Heart right ventricle (tissue), 16 donors: ENCODE measurements at regions not wholly inside any gene's neighbourhood (a gene's known extent, or its start where the extent isn't known, plus 50 kb on each side); places are given as distances from the start of the nearest gene placed in this dataset.

ENCODE experiments used
- ATAC-seq, 8 donors: fragments of 200-7000 bp; cut with Tn5 transposase; one replicate each; pipeline ENCODE4 v1.9.1; 2020; ENCODE audit warnings: mild to moderate bottlenecking in 8 of 8, moderate library complexity in 8 of 8, moderate number of reproducible peaks in 1 of 8
- DNase-seq, 2 donors: peaks; one replicate each; pipeline ENCODE4 v3.0.0-alpha.2; 2020
- H3K27ac ChIP-seq, 10 donors: fragments of 200-600 bp; sonication (generic) in 2 of 10; one replicate each; pipeline versions ENCODE4 v1.5.0 to v1.8.0; 2020 to 2022; ENCODE audit warnings: mild to moderate bottlenecking in 3 of 10
- H3K27me3 ChIP-seq, 7 donors: fragments of 200-600 bp; one replicate each; pipeline ENCODE4 v1.8.0; 2021 to 2022; ENCODE audit warnings: mild to moderate bottlenecking in 2 of 7
- H3K36me3 ChIP-seq, 9 donors: fragments of 200-600 bp; sonication (generic) in 1 of 9; one replicate each; pipeline versions ENCODE4 v1.5.0 to v1.8.0; 2020 to 2022; ENCODE audit warnings: mild to moderate bottlenecking in 2 of 9
- H3K4me1 ChIP-seq, 9 donors: fragments of 200-600 bp; sonication (generic) in 1 of 9; one replicate each; pipeline versions ENCODE4 v1.5.0 to v1.8.0; 2020 to 2022; ENCODE audit warnings: mild to moderate bottlenecking in 4 of 9
- H3K4me3 ChIP-seq, 10 donors: fragments of 200-600 bp; sonication (generic) in 2 of 10; one replicate each; pipeline versions ENCODE4 v1.5.0 to v1.8.0; 2020 to 2022; ENCODE audit warnings: mild to moderate bottlenecking in 7 of 10, moderate library complexity in 2 of 10
- H3K9me3 ChIP-seq, 11 donors: fragments of 200-600 bp in 10 of 11; sonication (generic) in 2 of 11; one replicate each; pipeline versions ENCODE4 v1.5.0 to v1.8.0; 2013 to 2022; ENCODE audit warnings: mild to moderate bottlenecking in 2 of 11, control low read depth in 1 of 11, moderate library complexity in 1 of 11
- CTCF ChIP-seq, 9 donors: fragments of 200-600 bp; sonication (generic) in 2 of 9; IDR thresholded peaks; one replicate each; pipeline versions ENCODE4 v1.5.0 to v1.8.0; 2021 to 2022; ENCODE audit warnings: antibody characterized with exemption in 9 of 9, mild to moderate bottlenecking in 5 of 9, moderate library complexity in 1 of 9
- WGBS, 2 donors: extraction: QIAGEN DNeasy Blood & Tissue Kit; methylation state at CpG; one replicate each; pipeline ENCODE4 v1.1.7; 2013; ENCODE audit warnings: inconsistent platforms in 1 of 2; 5-methylcytosine and 5-hydroxymethylcytosine counted together
- intact Hi-C, 10 donors: fragments of 100-400 bp; cut with DNase I; formaldehyde crosslinking; loops; one replicate each; pipeline versions ENCODE4 v1.11.1 to v1.14.2; 2022
- donor health status: Arrhythmogenic right ventricular cardiomyopathy.
- donor health status: ischemic (EF 13 %, LVEDD 7.1; RV severe dilation, severe dysfunction).
- donor health status: healthy with polysubstance abuse.
- donor health status: DM: no; HTN: yes; CAD: no.
- donor health status: DM: no; HTN: no; CAD: no.
- donor health status: ischemic (EF 25% LVEDD 6.9; RV normal size, moderate dysfunction).
- donor health status: ischemic (EF 25% LVEDD 5.7; RV mildly dilated, moderate dysfunction).
- donor health status: healthy.
- donor health status: DM: yes; HTN: yes; CAD: no.
- donor health status: Ischemic cardiomyopathy.
- donor health status: ischemic (EF 35%, LVEDD 5.7; RV mildly dilated, moderate dysfunction).
- donor health status: nonischemic (EF 11% LVEDD 7.7; RV severe dilation, severe dysfunction).
- donor health status: DM: yes; HTN: yes; CAD: no.
- donor health status: PGD.
- donor health status: ischemic (EF 29% LVEDD 5.4; RV normal size, mild dysfunction).
- donor health status: nonischemic (EF 23%, LVEDD 6.1; RV moderate dilation, normal function).

DNA sequence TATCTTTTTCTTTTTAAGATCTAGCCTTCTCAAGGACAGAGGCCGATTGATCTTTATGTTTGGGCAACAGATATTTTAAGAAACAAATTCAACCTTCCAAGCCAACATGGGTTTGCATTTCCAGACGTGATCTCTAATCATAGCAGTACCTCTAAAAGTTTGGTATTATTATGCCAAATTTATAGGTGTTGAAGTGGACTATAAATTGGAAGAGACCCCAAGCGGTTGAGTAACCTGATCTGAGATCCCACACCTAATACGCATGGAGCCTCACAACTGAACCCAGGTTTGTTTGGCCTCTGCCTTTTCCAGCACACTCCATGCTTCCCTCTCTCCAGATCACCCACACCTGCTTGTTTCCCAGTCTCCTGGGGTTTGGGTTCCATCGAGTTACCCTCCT is 116.5 kb downstream of the DDX1 start:
- DNase-seq = no peak
- WGBS, 2 donors = 91 to 94% methylated on average over 5 of the region's 5 CpGs
- no peak overlapping the region for H3K4me3 ChIP-seq
- no peaks in the 10 kb centered on the region for H3K36me3 ChIP-seq
- ATAC-seq = no peak
- H3K9me3 ChIP-seq = no peaks in the 10 kb centered on the region
- TF ChIP-seq CTCF (IDR thresholded peaks at IDR 0.05) = no peak
- H3K27me3 ChIP-seq = no peaks in the 10 kb centered on the region
- H3K4me1 ChIP-seq = peaks cover 0 to 45% (median 29%) of the 10 kb centered on the region in 9 donors
- intact Hi-C loops = loop anchor here in 1 of 10 donors (5.0 kb wide), 1 partner anchor 61 kb away; no protein-coding TSS in a partner anchor
- H3K27ac ChIP-seq = peak overlapping the region in 6 of 10 donors; percentile 49 to 86 (median 74)

DNA sequence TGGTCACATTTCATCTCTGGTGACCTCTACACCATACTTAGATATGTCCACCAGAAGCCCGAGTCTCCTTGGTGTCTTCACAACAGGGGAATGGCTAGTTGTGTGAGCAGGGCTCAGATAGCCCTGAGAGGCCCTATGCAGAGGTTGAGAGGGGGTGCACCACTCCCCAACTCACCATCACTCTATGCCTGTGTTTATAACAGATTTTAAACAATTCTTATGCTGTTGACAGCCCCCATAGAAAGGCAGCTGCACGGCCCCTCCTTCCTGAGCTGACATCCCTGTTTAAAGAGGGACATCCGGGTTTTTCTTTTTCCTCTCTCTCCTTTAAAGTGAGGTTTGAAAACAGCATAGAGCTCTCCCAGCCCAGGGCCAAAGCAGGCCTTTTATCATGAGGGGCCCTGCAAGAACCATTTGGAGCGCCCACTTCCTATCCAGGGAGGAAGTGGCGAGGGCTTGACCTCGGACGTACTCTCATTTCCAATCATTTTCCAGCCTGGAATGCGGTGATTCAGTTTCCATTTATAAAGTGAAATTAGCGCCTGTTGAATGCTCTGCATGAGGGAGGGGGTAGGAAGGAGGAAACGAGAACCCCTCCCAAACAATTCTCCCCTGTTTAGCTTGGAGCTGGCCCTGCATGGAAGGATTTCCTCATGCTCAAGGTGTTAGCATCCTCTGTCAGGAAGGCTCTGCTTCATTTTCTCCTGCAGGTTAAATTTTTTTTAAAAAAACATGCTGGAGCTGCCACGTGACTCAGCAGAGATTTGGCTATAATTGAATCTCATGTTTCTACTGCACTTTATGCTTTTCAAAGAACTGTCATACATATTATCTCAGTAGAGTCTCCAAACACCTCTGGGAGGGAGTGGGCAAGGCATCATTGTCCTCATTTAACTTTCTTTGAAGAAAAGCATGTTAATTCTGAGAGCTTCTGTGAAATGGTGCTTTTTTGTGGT is 117.5 kb downstream of the DDX1 start:
- TF ChIP-seq CTCF (IDR thresholded peaks at IDR 0.05) = no peak
- H3K4me3 ChIP-seq = no peak overlapping the region
- ATAC-seq = peak; percentile 44 to 80 (median 74)
- H3K36me3 ChIP-seq = no peaks in the 10 kb centered on the region
- H3K9me3 ChIP-seq = no peaks in the 10 kb centered on the region
- peaks cover 0 to 35% (median 19%) of the 10 kb centered on the region in 9 donors for H3K4me1 ChIP-seq
- peak overlapping the region in 8 of 10 donors; percentile 46 to 86 (median 64) for H3K27ac ChIP-seq
- intact Hi-C loops = loop anchor here in 1 of 10 donors (5.0 kb wide), 1 partner anchor 62 kb away; no protein-coding TSS in a partner anchor
- no peaks in the 10 kb centered on the region for H3K27me3 ChIP-seq
- WGBS, 2 donors = 47 to 54% methylated on average over 11 of the region's 11 CpGs
- DNase-seq = peak in 1 of 2 donors; percentile 40

DNA sequence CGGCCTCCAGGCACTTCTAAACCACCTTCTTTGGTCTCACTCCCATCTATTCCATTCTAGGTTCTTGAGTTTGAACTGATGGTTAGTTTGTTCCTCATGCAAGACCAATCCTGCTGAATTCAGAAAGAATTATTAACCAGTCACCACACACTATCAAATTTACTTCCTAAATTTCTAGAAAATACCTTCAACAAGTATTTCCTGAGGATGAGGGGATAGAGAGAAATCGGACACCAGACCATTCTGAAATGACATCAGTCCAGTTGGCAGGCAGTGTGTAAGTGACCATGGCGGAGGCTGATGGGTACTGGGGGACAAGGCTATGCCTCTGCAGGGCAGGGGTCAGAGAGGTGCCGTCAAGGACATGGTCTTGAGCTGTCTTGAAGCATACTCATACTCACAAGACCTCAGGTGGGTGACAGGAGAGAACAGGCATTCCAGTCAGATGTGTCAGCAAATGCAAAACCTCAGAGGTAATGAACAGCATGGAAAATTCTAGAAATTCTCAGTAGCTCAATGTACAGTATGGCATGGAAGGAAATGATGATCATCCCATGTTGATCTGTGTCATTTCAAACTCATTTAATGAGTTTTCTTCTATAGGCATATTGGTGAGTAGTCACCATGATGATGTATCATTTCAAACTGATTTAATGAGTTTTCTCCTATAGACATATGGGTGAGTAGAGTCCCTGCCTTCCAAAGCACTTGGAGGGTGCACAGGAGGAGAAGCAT is 119.6 kb downstream of the DDX1 start:
- no peak overlapping the region for H3K27ac ChIP-seq
- no peak for TF ChIP-seq CTCF (IDR thresholded peaks at IDR 0.05)
- ATAC-seq = no peak

More for the DNA sequence above, 119.6 kb downstream of the DDX1 start:
- no peak overlapping the region for H3K4me3 ChIP-seq
- no peaks in the 10 kb centered on the region for H3K36me3 ChIP-seq
- H3K4me1 ChIP-seq = peaks cover 0 to 20% (median 12%) of the 10 kb centered on the region in 9 donors
- H3K27me3 ChIP-seq = no peaks in the 10 kb centered on the region
- DNase-seq = no peak
- no peaks in the 10 kb centered on the region for H3K9me3 ChIP-seq
- intact Hi-C loops = no loop called here
- WGBS, 2 donors = 92 to 94% methylated on average over 4 of the region's 4 CpGs
